GM18520 (cell line): ENCODE measurements at regions not wholly inside any gene's neighbourhood (a gene's known extent, or its start where the extent isn't known, plus 50 kb on each side); places are given as distances from the start of the nearest gene placed in this dataset.

ENCODE experiments used
- ATAC-seq: cut with Tn5 transposase; IDR thresholded peaks from one replicate; pipeline ENCODE4 v1.9.1; 2021; ENCODE audit not compliant: unreplicated experiment

GRCh38 chr6:19032591-19033295 is 645.6 kb downstream of the RNF144B start:
- no peak for ATAC-seq

- no peak for ATAC-seq
Observed at GRCh38 chr6:19033683-19034082, 646.5 kb downstream of the RNF144B start.

- no peak for ATAC-seq
Observed at GRCh38 chr6:19034986-19035385, 647.8 kb downstream of the RNF144B start.

GRCh38 chr6:19035461-19036195 is 648.5 kb downstream of the RNF144B start:
- ATAC-seq = no peak

GRCh38 chr6:19036196-19036555 is 649.0 kb downstream of the RNF144B start:
- no peak for ATAC-seq

- no peak for ATAC-seq
Observed at GRCh38 chr6:19037607-19038006, 650.5 kb downstream of the RNF144B start.

- no peak for ATAC-seq
Observed at GRCh38 chr6:19039287-19039686, 652.1 kb downstream of the RNF144B start.

GRCh38 chr6:19041906-19042305 is 654.8 kb downstream of the RNF144B start:
- no peak for ATAC-seq

GRCh38 chr6:19042420-19042819 is 655.3 kb downstream of the RNF144B start:
- no peak for ATAC-seq

GRCh38 chr6:19050765-19051164 is 663.6 kb downstream of the RNF144B start:
- no peak for ATAC-seq

- no peak for ATAC-seq
Observed at GRCh38 chr6:19052219-19052618, 665.1 kb downstream of the RNF144B start.

GRCh38 chr6:19059102-19059501 is 672.0 kb downstream of the RNF144B start:
- ATAC-seq = no peak

GRCh38 chr6:19067165-19067564 is 680.0 kb downstream of the RNF144B start:
- ATAC-seq = no peak

GRCh38 chr6:19070520-19070919 is 683.4 kb downstream of the RNF144B start:
- no peak for ATAC-seq

GRCh38 chr6:19083801-19084200 is 696.7 kb downstream of the RNF144B start:
- ATAC-seq = no peak

GRCh38 chr6:19086480-19086879 is 699.3 kb downstream of the RNF144B start:
- ATAC-seq = no peak

- ATAC-seq = no peak
Observed at GRCh38 chr6:19087296-19087695, 700.1 kb downstream of the RNF144B start.

- ATAC-seq = no peak
Observed at GRCh38 chr6:19087897-19088296, 700.7 kb downstream of the RNF144B start.

- ATAC-seq = no peak
Observed at GRCh38 chr6:19100752-19101151, 713.6 kb downstream of the RNF144B start.

- no peak for ATAC-seq
Observed at GRCh38 chr6:19102936-19103335, 715.8 kb downstream of the RNF144B start.

- no peak for ATAC-seq
Observed at GRCh38 chr6:19107468-19107867, 720.3 kb downstream of the RNF144B start.

GRCh38 chr6:19121521-19121920 is 715.6 kb upstream of the ID4 start:
- no peak for ATAC-seq

GRCh38 chr6:19127081-19127480 is 710.1 kb upstream of the ID4 start:
- no peak for ATAC-seq
